ENCODE measurements at regions not wholly inside any gene's neighbourhood (a gene's known extent, or its start where the extent isn't known, plus 50 kb on each side); places are given as distances from the start of the nearest gene placed in this dataset.
"Not testable (repeated sequence)": the region's sequence is repeated elsewhere in the genome, so short reads cannot be mapped to it uniquely, and the experiment has no call there.

- DNase-seq = peak; percentile 26 to 28
These were observed 1830.0 kb upstream of the DEFB115 start for GRCh38 chr20:29427201-29428060.

GRCh38 chr20:29430531-29430930 lies 1826.9 kb upstream of the DEFB115 start:
- DNase-seq = no peak

- DNase-seq = peak; percentile 2 to 32
These were observed 1816.7 kb upstream of the DEFB115 start for GRCh38 chr20:29440721-29441120.

GRCh38 chr20:29443206-29443781 lies 1814.2 kb upstream of the DEFB115 start:
- DNase-seq = peak; percentile 78 to 80

- DNase-seq = no peak
These were observed 1813.6 kb upstream of the DEFB115 start for GRCh38 chr20:29443819-29444218.

- DNase-seq = peak; percentile 90 to 99
These were observed 1812.2 kb upstream of the DEFB115 start for GRCh38 chr20:29445050-29445907.

- DNase-seq = not testable (repeated sequence)
These were observed 1809.7 kb upstream of the DEFB115 start for GRCh38 chr20:29447517-29448484.

GRCh38 chr20:29448806-29449470 lies 1808.5 kb upstream of the DEFB115 start:
- DNase-seq = no peak

- DNase-seq = no peak
These were observed 1805.3 kb upstream of the DEFB115 start for GRCh38 chr20:29452186-29452585.

GRCh38 chr20:29456987-29457693 lies 1800.3 kb upstream of the DEFB115 start:
- DNase-seq = not testable (repeated sequence)

- no peak for DNase-seq
These were observed 1784.9 kb upstream of the DEFB115 start for GRCh38 chr20:29472606-29473005.

- not testable (repeated sequence) for DNase-seq
These were observed 1764.6 kb upstream of the DEFB115 start for GRCh38 chr20:29492840-29493239.

- not testable (repeated sequence) for DNase-seq
These were observed 1760.7 kb upstream of the DEFB115 start for GRCh38 chr20:29496767-29497166.

- peak; percentile 50 to 54 for DNase-seq
These were observed 1760.2 kb upstream of the DEFB115 start for GRCh38 chr20:29497261-29497671.

GRCh38 chr20:29497684-29498083 lies 1759.8 kb upstream of the DEFB115 start:
- not testable (repeated sequence) for DNase-seq

GRCh38 chr20:29500738-29501137 lies 1756.7 kb upstream of the DEFB115 start:
- not testable (repeated sequence) for DNase-seq

GRCh38 chr20:29514634-29515033 lies 1742.8 kb upstream of the DEFB115 start:
- not testable (repeated sequence) for DNase-seq

GRCh38 chr20:29516847-29517246 lies 1740.6 kb upstream of the DEFB115 start:
- not testable (repeated sequence) for DNase-seq

GRCh38 chr20:29519610-29520241 lies 1737.7 kb upstream of the DEFB115 start:
- peak; percentile 68 to 79 for DNase-seq

GRCh38 chr20:29533566-29534177 lies 1723.8 kb upstream of the DEFB115 start:
- DNase-seq = peak in 1 of 2 experiments; percentile 40

All from Kasumi-1 (cell line).